ENCODE measurements at regions not wholly inside any gene's neighbourhood (a gene's known extent, or its start where the extent isn't known, plus 50 kb on each side); places are given as distances from the start of the nearest gene placed in this dataset.
"Not testable (repeated sequence)": the region's sequence is repeated elsewhere in the genome, so short reads cannot be mapped to it uniquely, and the experiment has no call there.

GRCh38 chr6:104673078-104673477 lies 186.6 kb downstream of the HACE1 start:
- not testable (repeated sequence) for TF ChIP-seq CTCF (IDR thresholded peaks at IDR 0.05); ZFX (IDR thresholded peaks at IDR 0.05; ENCODE audit: borderline replicate concordance)

All from 22Rv1 (cell line).